Loucy (cell line): ENCODE measurements at regions not wholly inside any gene's neighbourhood (a gene's known extent, or its start where the extent isn't known, plus 50 kb on each side); places are given as distances from the start of the nearest gene placed in this dataset.

Experiments
- H2AFZ ChIP-seq: fragments of 200-600 bp; sonication (generic); 2 replicates; pipeline ENCODE4 v1.6.0; 2016; ENCODE audit warnings: antibody characterized with exemption, mild to moderate bottlenecking, low read length, moderate library complexity
- H3F3A ChIP-seq: fragments of 200-600 bp; 2 replicates; pipeline ENCODE4 v1.6.0; 2016; ENCODE audit warnings: antibody characterized with exemption, low read depth, mild to moderate bottlenecking
- H3K27me3 ChIP-seq: fragments of 200-600 bp; sonication (generic); 2 replicates; pipeline ENCODE4 v1.6.1; 2014; ENCODE audit warnings: low read length, mild to moderate bottlenecking; ENCODE audit not compliant: insufficient read depth, poor library complexity, severe bottlenecking
- H3K36me3 ChIP-seq: fragments of 200-600 bp; sonication (generic); 2 replicates; pipeline ENCODE4 v1.6.1; 2016; ENCODE audit warnings: low read length; ENCODE audit not compliant: insufficient read depth
- H3K4me1 ChIP-seq: fragments of 200-600 bp; sonication (generic); 2 replicates; pipeline ENCODE4 v1.5.1; 2014; ENCODE audit warnings: low read length, mild to moderate bottlenecking; ENCODE audit not compliant: insufficient read depth, poor library complexity, severe bottlenecking
- H3K4me2 ChIP-seq: fragments of 200-600 bp; sonication (generic); 2 replicates; pipeline ENCODE4 v1.6.0; 2014; ENCODE audit warnings: antibody characterized with exemption, low read length, low read depth, mild to moderate bottlenecking; ENCODE audit not compliant: poor library complexity, severe bottlenecking
- H3K4me3 ChIP-seq: fragments of 200-600 bp; sonication (generic); 2 replicates; pipeline ENCODE4 v1.5.1; 2014; ENCODE audit warnings: low read length, mild to moderate bottlenecking, mixed read lengths; ENCODE audit not compliant: poor library complexity, severe bottlenecking
- H3K79me2 ChIP-seq: fragments of 200-600 bp; sonication (generic); 2 replicates; pipeline ENCODE4 v1.6.1; 2014; ENCODE audit warnings: low read length; ENCODE audit not compliant: insufficient read depth
- H3K9ac ChIP-seq: fragments of 200-600 bp; sonication (generic); 2 replicates; pipeline ENCODE4 v1.6.0; 2014; ENCODE audit warnings: mild to moderate bottlenecking, low read depth, low read length, moderate library complexity; ENCODE audit not compliant: poor library complexity, severe bottlenecking
- H3K9me2 ChIP-seq: fragments of 200-600 bp; sonication (generic); replicated peaks from 2 replicates; pipeline ENCODE4 v1.6.1; 2016; ENCODE audit warnings: low read depth, low read length, mixed read lengths
- H3K9me3 ChIP-seq: fragments of 200-600 bp; sonication (generic); 2 replicates; pipeline ENCODE4 v1.6.1; 2014; ENCODE audit warnings: mild to moderate bottlenecking, antibody characterized with exemption, low read length, low read depth; ENCODE audit not compliant: insufficient read depth
- H4K20me1 ChIP-seq: fragments of 200-600 bp; sonication (generic); 2 replicates; pipeline ENCODE4 v1.6.0; 2014; ENCODE audit warnings: antibody characterized with exemption, low read length, mild to moderate bottlenecking; ENCODE audit not compliant: insufficient read depth, poor library complexity, severe bottlenecking
- CTCF ChIP-seq: fragments of 200-600 bp; sonication (generic); conservative IDR thresholded peaks from 2 replicates; pipeline ENCODE4 v1.5.1; 2014; ENCODE audit warnings: mild to moderate bottlenecking, antibody characterized with exemption, low read length
- EZH2phosphoT487 ChIP-seq: fragments of 200-600 bp; IDR thresholded peaks from 2 replicates; pipeline ENCODE4 v1.6.1; 2018; ENCODE audit warnings: antibody characterized with exemption, mild to moderate bottlenecking, moderate library complexity, borderline replicate concordance

GRCh38 chr7:98683514-98683913 is 66.4 kb downstream of the NPTX2 start:
- Histone ChIP-seq H3K9me2 (no peaks in the 10 kb centered on the region), H2AFZ (no peak overlapping the region), H3K79me2 (no peaks in the 10 kb centered on the region), H3K36me3 (no peaks in the 10 kb centered on the region), H3K4me3 (no peak overlapping the region), H3F3A (peaks cover 5% of the 10 kb centered on the region; the same call in 1 of the 2 replicates), H3K27me3 (no peaks in the 10 kb centered on the region), H3K4me1 (peaks cover 33% of the 10 kb centered on the region), H3K4me2 (no peak overlapping the region), H4K20me1 (no peaks in the 10 kb centered on the region), H3K9me3 (no peaks in the 10 kb centered on the region), H3K9ac (no peak overlapping the region)
- no peak for TF ChIP-seq EZH2phosphoT487
- TF ChIP-seq CTCF = no peak

GRCh38 chr7:98685541-98685940 is 68.5 kb downstream of the NPTX2 start:
- Histone ChIP-seq H3K9me2 (no peaks in the 10 kb centered on the region), H3K79me2 (no peaks in the 10 kb centered on the region), H3K9ac (no peak overlapping the region), H2AFZ (no peak overlapping the region), H3K36me3 (no peaks in the 10 kb centered on the region), H3K4me3 (no peak overlapping the region), H3F3A (peaks cover 5% of the 10 kb centered on the region; the same call in 1 of the 2 replicates), H3K4me2 (no peak overlapping the region), H3K4me1 (peaks cover 24% of the 10 kb centered on the region), H3K27me3 (no peaks in the 10 kb centered on the region), H4K20me1 (no peaks in the 10 kb centered on the region), H3K9me3 (peaks cover 9% of the 10 kb centered on the region; the same call in 1 of the 2 replicates)
- TF ChIP-seq EZH2phosphoT487 (no peak), CTCF (no peak)

GRCh38 chr7:98686466-98687080 is 69.5 kb downstream of the NPTX2 start:
- Histone ChIP-seq H3K9me3 (peaks cover 9% of the 10 kb centered on the region; the same call in 1 of the 2 replicates), H3K36me3 (no peaks in the 10 kb centered on the region), H3F3A (peaks cover 3% of the 10 kb centered on the region; the same call in 1 of the 2 replicates)

More at GRCh38 chr7:98686466-98687080, 69.5 kb downstream of the NPTX2 start:
- H3K79me2 ChIP-seq = no peaks in the 10 kb centered on the region
- no peaks in the 10 kb centered on the region for H3K27me3 ChIP-seq
- no peak overlapping the region for H2AFZ ChIP-seq
- peaks cover 15% of the 10 kb centered on the region for H3K4me1 ChIP-seq
- H4K20me1 ChIP-seq = no peaks in the 10 kb centered on the region
- TF ChIP-seq CTCF = no peak
- no peak for TF ChIP-seq EZH2phosphoT487
- no peak overlapping the region for H3K9ac ChIP-seq
- no peak overlapping the region for H3K4me3 ChIP-seq
- H3K9me2 ChIP-seq = no peaks in the 10 kb centered on the region
- H3K4me2 ChIP-seq = no peak overlapping the region
